ENCODE measurements at regions not wholly inside any gene's neighbourhood (a gene's known extent, or its start where the extent isn't known, plus 50 kb on each side); places are given as distances from the start of the nearest gene placed in this dataset.

DNA sequence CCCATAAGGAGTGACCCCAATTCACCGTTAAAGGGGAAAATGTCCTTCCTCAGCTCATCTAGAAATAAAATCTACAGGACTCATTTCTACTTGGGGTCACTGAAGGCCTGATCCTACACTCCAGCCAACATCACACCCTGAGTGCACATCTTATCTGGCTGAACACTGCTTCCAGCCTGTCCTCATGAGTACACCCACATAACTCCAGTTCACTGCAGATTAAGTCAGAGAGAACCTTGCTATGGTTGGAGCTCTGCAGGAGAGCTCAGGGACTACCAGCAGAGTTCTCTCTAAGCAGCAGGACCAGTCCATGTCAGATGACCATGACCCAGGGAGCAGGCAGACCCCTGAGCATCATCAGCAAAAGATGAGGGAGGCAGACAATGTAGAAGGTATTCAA lies 126.9 kb upstream of the MAP3K1 start:
- no peak overlapping the region for H3K4me3 ChIP-seq
- H3K36me3 ChIP-seq: no peaks in the 10 kb centered on the region
- peaks cover 0 to 27% (median 8%) of the 10 kb centered on the region in 4 donors for H3K4me1 ChIP-seq
- H3K9me3 ChIP-seq: no peaks in the 10 kb centered on the region
- no peaks in the 10 kb centered on the region for H3K27me3 ChIP-seq
- DNase-seq: no peak
- TF ChIP-seq, protein P1, sequence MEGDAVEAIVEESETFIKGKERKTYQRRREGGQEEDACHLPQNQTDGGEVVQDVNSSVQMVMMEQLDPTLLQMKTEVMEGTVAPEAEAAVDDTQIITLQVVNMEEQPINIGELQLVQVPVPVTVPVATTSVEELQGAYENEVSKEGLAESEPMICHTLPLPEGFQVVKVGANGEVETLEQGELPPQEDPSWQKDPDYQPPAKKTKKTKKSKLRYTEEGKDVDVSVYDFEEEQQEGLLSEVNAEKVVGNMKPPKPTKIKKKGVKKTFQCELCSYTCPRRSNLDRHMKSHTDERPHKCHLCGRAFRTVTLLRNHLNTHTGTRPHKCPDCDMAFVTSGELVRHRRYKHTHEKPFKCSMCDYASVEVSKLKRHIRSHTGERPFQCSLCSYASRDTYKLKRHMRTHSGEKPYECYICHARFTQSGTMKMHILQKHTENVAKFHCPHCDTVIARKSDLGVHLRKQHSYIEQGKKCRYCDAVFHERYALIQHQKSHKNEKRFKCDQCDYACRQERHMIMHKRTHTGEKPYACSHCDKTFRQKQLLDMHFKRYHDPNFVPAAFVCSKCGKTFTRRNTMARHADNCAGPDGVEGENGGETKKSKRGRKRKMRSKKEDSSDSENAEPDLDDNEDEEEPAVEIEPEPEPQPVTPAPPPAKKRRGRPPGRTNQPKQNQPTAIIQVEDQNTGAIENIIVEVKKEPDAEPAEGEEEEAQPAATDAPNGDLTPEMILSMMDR (IDR thresholded peaks at IDR 0.05): no peak
- no peak for TF ChIP-seq POLR2A (IDR thresholded peaks at IDR 0.05)
- peak overlapping the region in 2 of 4 donors; percentile 64 to 77 for H3K27ac ChIP-seq

DNA sequence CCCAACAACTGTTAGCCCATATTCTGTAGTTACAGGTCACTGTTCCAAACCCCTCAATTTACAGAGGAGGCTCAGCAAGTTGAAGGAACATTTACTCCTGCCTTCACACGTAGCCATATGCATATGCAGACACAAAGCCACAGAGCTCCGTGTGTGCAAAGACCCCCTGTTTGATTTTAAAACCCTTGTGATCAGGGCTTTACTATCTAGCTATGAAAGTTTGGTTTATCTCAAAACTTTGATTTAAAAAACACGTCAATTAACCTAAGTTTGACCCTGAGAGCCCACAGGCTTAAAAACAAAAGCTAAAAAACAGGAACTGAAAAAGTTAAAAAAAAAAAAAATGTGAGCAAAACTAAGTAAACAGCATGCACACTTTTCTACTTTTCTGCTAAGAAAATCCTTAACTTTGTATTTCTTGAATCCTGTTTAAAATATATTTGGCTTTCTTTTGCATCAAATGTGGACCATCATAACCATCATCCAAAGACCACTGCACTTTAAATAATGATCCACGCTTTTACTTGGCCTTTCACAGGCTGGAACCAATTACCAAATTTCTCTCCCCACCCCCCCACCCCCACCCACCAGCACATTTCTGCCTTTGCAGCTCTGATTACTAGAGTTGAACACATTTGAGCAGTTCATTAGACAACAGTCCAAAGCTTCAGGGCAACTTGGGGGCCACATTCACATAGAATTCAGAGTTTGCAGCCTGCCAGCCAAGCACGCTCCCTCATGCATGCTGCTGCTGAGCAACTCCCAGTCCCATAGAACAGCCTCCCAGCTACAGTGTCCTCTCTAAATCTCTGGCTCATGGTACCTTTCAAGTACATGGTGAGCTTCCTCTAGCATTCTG lies 128.8 kb upstream of the MAP3K1 start:
- Histone ChIP-seq H3K4me1 (peaks cover 0 to 27% (median 8%) of the 10 kb centered on the region in 4 donors), H3K27ac (peak overlapping the region; percentile 8 to 77 (median 63)), H3K4me3 (no peak overlapping the region), H3K36me3 (no peaks in the 10 kb centered on the region), H3K9me3 (no peaks in the 10 kb centered on the region), H3K27me3 (no peaks in the 10 kb centered on the region)
- peak in 2 of 3 donors; percentile 71 to 74 for DNase-seq
- TF ChIP-seq, protein P1 (IDR thresholded peaks at IDR 0.05): no peak
- no peak for TF ChIP-seq POLR2A (IDR thresholded peaks at IDR 0.05)

DNA sequence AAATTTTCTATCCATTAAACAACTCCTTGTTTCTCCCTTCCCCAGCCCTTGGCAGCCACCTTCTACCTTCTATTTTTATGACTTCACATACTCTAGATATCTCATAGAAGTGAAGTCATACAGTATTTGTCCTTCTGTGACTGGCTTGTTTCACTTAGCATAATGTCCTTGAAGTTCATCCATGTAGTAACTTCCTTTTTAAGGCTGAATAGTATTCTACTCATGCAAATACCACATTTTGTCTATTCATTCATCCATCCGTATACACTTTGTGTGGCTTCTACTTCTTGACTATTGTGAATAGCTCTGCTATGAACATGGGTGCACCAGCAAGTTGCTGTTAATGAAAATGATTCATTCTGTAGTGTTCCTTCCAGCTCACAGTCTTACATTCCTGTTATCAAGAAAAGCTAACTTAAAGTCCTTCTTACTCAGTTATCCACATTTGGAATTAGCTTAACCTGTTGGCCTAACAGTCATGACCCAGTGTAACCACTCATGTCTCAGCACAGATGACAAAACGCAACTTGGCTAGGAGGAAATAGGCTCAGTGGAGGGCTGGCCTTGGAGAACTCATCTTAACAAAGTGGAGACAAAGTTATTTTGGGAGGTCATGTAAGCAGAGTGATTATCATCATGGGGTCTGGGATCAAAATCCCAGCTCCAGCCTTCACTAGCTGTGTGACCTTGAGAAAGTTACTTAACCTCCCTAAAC lies 129.7 kb upstream of the MAP3K1 start:
- DNase-seq: no peak
- Histone ChIP-seq H3K36me3 (no peaks in the 10 kb centered on the region), H3K27me3 (no peaks in the 10 kb centered on the region), H3K27ac (peak overlapping the region; percentile 8 to 77 (median 63)), H3K4me3 (no peak overlapping the region), H3K4me1 (peaks cover 0 to 27% (median 8%) of the 10 kb centered on the region in 4 donors), H3K9me3 (no peaks in the 10 kb centered on the region)
- TF ChIP-seq, protein P1 (IDR thresholded peaks at IDR 0.05): no peak
- no peak for TF ChIP-seq POLR2A (IDR thresholded peaks at IDR 0.05)

DNA sequence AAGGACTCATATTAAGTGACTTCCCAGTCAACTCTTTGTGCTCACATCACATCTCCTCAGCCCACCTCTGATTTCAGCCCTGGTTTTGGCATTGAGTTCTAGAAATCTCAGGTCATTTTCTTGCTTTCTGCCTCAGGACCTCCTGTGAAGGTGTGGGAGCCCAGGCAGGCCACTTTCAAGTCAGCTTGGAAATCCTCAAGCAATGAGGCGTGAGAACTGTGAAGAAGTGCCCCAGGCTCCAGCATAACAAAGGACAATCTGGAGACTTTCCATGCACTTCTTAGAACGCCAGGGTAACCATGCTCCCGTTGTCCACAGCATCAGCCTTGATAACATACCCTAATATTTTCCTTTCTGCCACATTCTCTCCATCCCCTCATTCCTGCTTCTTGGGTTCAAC lies 131.2 kb upstream of the MAP3K1 start:
- H3K9me3 ChIP-seq: no peaks in the 10 kb centered on the region
- H3K27me3 ChIP-seq: no peaks in the 10 kb centered on the region
- no peaks in the 10 kb centered on the region for H3K36me3 ChIP-seq

DNA sequence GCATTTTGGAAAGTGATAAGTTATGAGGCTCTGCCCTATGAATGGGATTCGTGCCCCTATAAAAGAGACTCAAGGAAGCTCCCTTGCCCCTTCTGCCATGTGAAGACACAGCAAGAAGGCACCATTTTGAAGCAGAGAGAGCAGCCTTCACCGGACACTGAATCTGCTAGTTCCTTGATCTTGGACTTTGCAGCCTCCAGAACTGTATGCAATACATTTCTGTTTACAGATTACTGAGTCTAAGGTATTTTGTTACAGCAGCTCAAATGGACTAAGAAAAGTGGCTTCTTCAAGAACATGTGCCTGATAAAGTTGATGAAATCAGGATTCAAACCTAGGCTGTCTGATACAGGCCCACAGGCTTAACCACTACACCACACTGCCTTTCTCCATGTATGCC lies 131.6 kb upstream of the MAP3K1 start:
- no peak for TF ChIP-seq POLR2A (IDR thresholded peaks at IDR 0.05)
- TF ChIP-seq, protein P1 (IDR thresholded peaks at IDR 0.05): no peak
- no peak for DNase-seq

More for the DNA sequence above, 131.2 kb upstream of the MAP3K1 start:
- Histone ChIP-seq H3K4me3 (no peak overlapping the region), H3K27ac (peak overlapping the region in 1 of 4 donors; percentile 77), H3K4me1 (peaks cover 0 to 24% (median 8%) of the 10 kb centered on the region in 4 donors)
- TF ChIP-seq, protein P1 (IDR thresholded peaks at IDR 0.05): no peak
- TF ChIP-seq POLR2A (IDR thresholded peaks at IDR 0.05): no peak
- no peak for DNase-seq

More for the DNA sequence above, 131.6 kb upstream of the MAP3K1 start:
- Histone ChIP-seq H3K27me3 (no peaks in the 10 kb centered on the region), H3K9me3 (no peaks in the 10 kb centered on the region), H3K27ac (peak overlapping the region in 1 of 4 donors; percentile 77), H3K4me3 (no peak overlapping the region), H3K4me1 (peaks cover 0 to 20% (median 6%) of the 10 kb centered on the region in 4 donors), H3K36me3 (no peaks in the 10 kb centered on the region)
